ENCODE measurements at regions not wholly inside any gene's neighbourhood (a gene's known extent, or its start where the extent isn't known, plus 50 kb on each side); places are given as distances from the start of the nearest gene placed in this dataset.

- H3K36me3 ChIP-seq (ENCODE audit: insufficient read depth, insufficient read length, low read length), result peaks cover 17% of the 10 kb centered on the region
- no peaks in the 10 kb centered on the region for H3K9me3 ChIP-seq (ENCODE audit: insufficient read depth, low read length)
- no peak for DNase-seq (ENCODE audit: low read depth, low spot score)
- H3K4me3 ChIP-seq (ENCODE audit: insufficient read length, low read depth), result no peak overlapping the region
- H3K27me3 ChIP-seq (ENCODE audit: insufficient read depth, insufficient read length), result no peaks in the 10 kb centered on the region
- no peaks in the 10 kb centered on the region for H3K4me1 ChIP-seq (ENCODE audit: insufficient read depth, insufficient read length)
- no peak for TF ChIP-seq YY1 (IDR thresholded peaks at IDR 0.05; ENCODE audit: insufficient read depth, insufficient read length)
- TF ChIP-seq SUZ12 (IDR thresholded peaks at IDR 0.05; ENCODE audit: extremely low read depth, insufficient read depth, insufficient read length), result no peak
- no peak for TF ChIP-seq ZNF274 (IDR thresholded peaks at IDR 0.05; ENCODE audit: low read depth, low read length)
- no peak overlapping the region for H3K9ac ChIP-seq (ENCODE audit: insufficient read length, low read depth)
Measured at GRCh38 chr9:109948453-109948852, 168.5 kb downstream of the PALM2AKAP2 start.

GRCh38 chr9:109950710-109951443, 170.9 kb downstream of the PALM2AKAP2 start:
- Histone ChIP-seq H3K36me3 (ENCODE audit: insufficient read depth, insufficient read length, low read length) (peaks cover 12% of the 10 kb centered on the region), H3K27me3 (ENCODE audit: insufficient read depth, insufficient read length) (no peaks in the 10 kb centered on the region), H3K9ac (ENCODE audit: insufficient read length, low read depth) (no peak overlapping the region), H3K9me3 (ENCODE audit: insufficient read depth, low read length) (no peaks in the 10 kb centered on the region), H3K4me3 (ENCODE audit: insufficient read length, low read depth) (no peak overlapping the region), H3K4me1 (ENCODE audit: insufficient read depth, insufficient read length) (no peaks in the 10 kb centered on the region)
- DNase-seq (ENCODE audit: low read depth, low spot score), result no peak
- TF ChIP-seq ZNF274 (IDR thresholded peaks at IDR 0.05; ENCODE audit: low read depth, low read length) (no peak), YY1 (IDR thresholded peaks at IDR 0.05; ENCODE audit: insufficient read depth, insufficient read length) (no peak), SUZ12 (IDR thresholded peaks at IDR 0.05; ENCODE audit: extremely low read depth, insufficient read depth, insufficient read length) (no peak)

- Histone ChIP-seq H3K4me3 (ENCODE audit: insufficient read length, low read depth) (no peak overlapping the region), H3K4me1 (ENCODE audit: insufficient read depth, insufficient read length) (no peaks in the 10 kb centered on the region), H3K9me3 (ENCODE audit: insufficient read depth, low read length) (no peaks in the 10 kb centered on the region), H3K36me3 (ENCODE audit: insufficient read depth, insufficient read length, low read length) (peaks cover 12% of the 10 kb centered on the region), H3K27me3 (ENCODE audit: insufficient read depth, insufficient read length) (no peaks in the 10 kb centered on the region), H3K9ac (ENCODE audit: insufficient read length, low read depth) (no peak overlapping the region)
- TF ChIP-seq YY1 (IDR thresholded peaks at IDR 0.05; ENCODE audit: insufficient read depth, insufficient read length), result no peak
- TF ChIP-seq ZNF274 (IDR thresholded peaks at IDR 0.05; ENCODE audit: low read depth, low read length), result no peak
- TF ChIP-seq SUZ12 (IDR thresholded peaks at IDR 0.05; ENCODE audit: extremely low read depth, insufficient read depth, insufficient read length), result no peak
- no peak for DNase-seq (ENCODE audit: low read depth, low spot score)
Measured at GRCh38 chr9:109953300-109953699, 173.3 kb downstream of the PALM2AKAP2 start.

- no peak overlapping the region for H3K4me3 ChIP-seq (ENCODE audit: insufficient read length, low read depth)
- H3K36me3 ChIP-seq (ENCODE audit: insufficient read depth, insufficient read length, low read length), result peaks cover 8% of the 10 kb centered on the region
- H3K9ac ChIP-seq (ENCODE audit: insufficient read length, low read depth), result no peak overlapping the region
- DNase-seq (ENCODE audit: low read depth, low spot score), result no peak
- no peaks in the 10 kb centered on the region for H3K27me3 ChIP-seq (ENCODE audit: insufficient read depth, insufficient read length)
- no peaks in the 10 kb centered on the region for H3K9me3 ChIP-seq (ENCODE audit: insufficient read depth, low read length)
- no peaks in the 10 kb centered on the region for H3K4me1 ChIP-seq (ENCODE audit: insufficient read depth, insufficient read length)
- TF ChIP-seq YY1 (IDR thresholded peaks at IDR 0.05; ENCODE audit: insufficient read depth, insufficient read length) (no peak), SUZ12 (IDR thresholded peaks at IDR 0.05; ENCODE audit: extremely low read depth, insufficient read depth, insufficient read length) (no peak), ZNF274 (IDR thresholded peaks at IDR 0.05; ENCODE audit: low read depth, low read length) (no peak)
Measured at GRCh38 chr9:109953813-109954497, 174.0 kb downstream of the PALM2AKAP2 start.

- no peaks in the 10 kb centered on the region for H3K4me1 ChIP-seq (ENCODE audit: insufficient read depth, insufficient read length)
- H3K9me3 ChIP-seq (ENCODE audit: insufficient read depth, low read length), result no peaks in the 10 kb centered on the region
- H3K4me3 ChIP-seq (ENCODE audit: insufficient read length, low read depth), result no peak overlapping the region
Measured at GRCh38 chr9:109956717-109957440, 176.9 kb downstream of the PALM2AKAP2 start.

GRCh38 chr9:109959679-109960078, 179.7 kb downstream of the PALM2AKAP2 start:
- Histone ChIP-seq H3K4me3 (ENCODE audit: insufficient read length, low read depth) (no peak overlapping the region), H3K36me3 (ENCODE audit: insufficient read depth, insufficient read length, low read length) (peaks cover 18% of the 10 kb centered on the region), H3K9me3 (ENCODE audit: insufficient read depth, low read length) (no peaks in the 10 kb centered on the region), H3K27me3 (ENCODE audit: insufficient read depth, insufficient read length) (no peaks in the 10 kb centered on the region), H3K4me1 (ENCODE audit: insufficient read depth, insufficient read length) (no peaks in the 10 kb centered on the region), H3K9ac (ENCODE audit: insufficient read length, low read depth) (no peak overlapping the region)
- DNase-seq (ENCODE audit: low read depth, low spot score), result no peak
- TF ChIP-seq SUZ12 (IDR thresholded peaks at IDR 0.05; ENCODE audit: extremely low read depth, insufficient read depth, insufficient read length) (no peak), ZNF274 (IDR thresholded peaks at IDR 0.05; ENCODE audit: low read depth, low read length) (no peak), YY1 (IDR thresholded peaks at IDR 0.05; ENCODE audit: insufficient read depth, insufficient read length) (no peak)

More at GRCh38 chr9:109956717-109957440, 176.9 kb downstream of the PALM2AKAP2 start:
- Histone ChIP-seq H3K36me3 (ENCODE audit: insufficient read depth, insufficient read length, low read length) (peaks cover 16% of the 10 kb centered on the region), H3K9ac (ENCODE audit: insufficient read length, low read depth) (no peak overlapping the region), H3K27me3 (ENCODE audit: insufficient read depth, insufficient read length) (no peaks in the 10 kb centered on the region)
- TF ChIP-seq ZNF274 (IDR thresholded peaks at IDR 0.05; ENCODE audit: low read depth, low read length) (no peak), SUZ12 (IDR thresholded peaks at IDR 0.05; ENCODE audit: extremely low read depth, insufficient read depth, insufficient read length) (no peak)
- no peak for DNase-seq (ENCODE audit: low read depth, low spot score)

- peaks cover 18% of the 10 kb centered on the region for H3K36me3 ChIP-seq (ENCODE audit: insufficient read depth, insufficient read length, low read length)
- no peaks in the 10 kb centered on the region for H3K4me1 ChIP-seq (ENCODE audit: insufficient read depth, insufficient read length)
- no peaks in the 10 kb centered on the region for H3K27me3 ChIP-seq (ENCODE audit: insufficient read depth, insufficient read length)
- TF ChIP-seq YY1 (IDR thresholded peaks at IDR 0.05; ENCODE audit: insufficient read depth, insufficient read length) (no peak), SUZ12 (IDR thresholded peaks at IDR 0.05; ENCODE audit: extremely low read depth, insufficient read depth, insufficient read length) (no peak), ZNF274 (IDR thresholded peaks at IDR 0.05; ENCODE audit: low read depth, low read length) (no peak)
- H3K4me3 ChIP-seq (ENCODE audit: insufficient read length, low read depth), result no peak overlapping the region
- no peak overlapping the region for H3K9ac ChIP-seq (ENCODE audit: insufficient read length, low read depth)
- H3K9me3 ChIP-seq (ENCODE audit: insufficient read depth, low read length), result no peaks in the 10 kb centered on the region
- DNase-seq (ENCODE audit: low read depth, low spot score), result no peak
Measured at GRCh38 chr9:109961626-109962025, 181.6 kb downstream of the PALM2AKAP2 start.

Measured in NT2/D1 (cell line).